A549 (cell line): ENCODE measurements at regions not wholly inside any gene's neighbourhood (a gene's known extent, or its start where the extent isn't known, plus 50 kb on each side); places are given as distances from the start of the nearest gene placed in this dataset.

Experiments used
- BCL3 ChIP-seq: fragments of >200 bp; sonication (Bioruptor Twin); formaldehyde crosslinking; IDR thresholded peaks from 3 replicates; pipeline ENCODE4 v1.6.1; 2016
- CTCF ChIP-seq: fragments of >200 bp; sonication (Bioruptor Twin); formaldehyde crosslinking; IDR thresholded peaks from 3 replicates; pipeline ENCODE4 v1.5.1; 2016
- POLR2A ChIP-seq: IDR thresholded peaks from 2 replicates; pipeline ENCODE4 v1.6.1; 2012; ENCODE audit warnings: mild to moderate bottlenecking, low read length
- RCOR1 ChIP-seq: fragments of 150-350 bp; IDR thresholded peaks from 2 replicates; pipeline ENCODE4 v1.6.1; 2014; ENCODE audit warnings: antibody characterized with exemption, low read length, low read depth
- TP53 ChIP-seq: fragments of 250-450 bp; sonication (Bioruptor Pico); IDR thresholded peaks from 2 replicates; pipeline ENCODE4 v1.5.0; 2021; ENCODE audit warnings: mild to moderate bottlenecking, moderate library complexity

GRCh38 chr5:142475102-142475513 lies 150.3 kb upstream of the SPRY4 start:
- TF ChIP-seq POLR2A (no peak), RCOR1 (no peak), CTCF (no peak), BCL3 (no peak), TP53 (CRISPR knock-in tag) (no peak)
